T-helper 1 cell treated with Interleukin-12 subunit alpha and Interleukin-12 subunit beta and Interleukin-4 antibody, amounts not matched to agents 30 ng/mL and 1 ng/mL, for 36 hours (primary cell): ENCODE measurements at regions not wholly inside any gene's neighbourhood (a gene's known extent, or its start where the extent isn't known, plus 50 kb on each side); places are given as distances from the start of the nearest gene placed in this dataset.

Source experiments
- intact Hi-C: fragments of 100-400 bp; cut with micrococcal nuclease; formaldehyde crosslinking; loops from one replicate; pipeline ENCODE4 v1.15.1; 2024

- intact Hi-C loops: no loop called here
Observed at GRCh38 chr9:115969096-115969495, 184.5 kb upstream of the PAPPA start.

- intact Hi-C loops: no loop called here
Observed at GRCh38 chr9:115972362-115972761, 181.2 kb upstream of the PAPPA start.

- intact Hi-C loops: no loop called here
Observed at GRCh38 chr9:115972843-115973595, 180.6 kb upstream of the PAPPA start.

GRCh38 chr9:115976781-115977180 lies 176.8 kb upstream of the PAPPA start:
- intact Hi-C loops: no loop called here

DNA sequence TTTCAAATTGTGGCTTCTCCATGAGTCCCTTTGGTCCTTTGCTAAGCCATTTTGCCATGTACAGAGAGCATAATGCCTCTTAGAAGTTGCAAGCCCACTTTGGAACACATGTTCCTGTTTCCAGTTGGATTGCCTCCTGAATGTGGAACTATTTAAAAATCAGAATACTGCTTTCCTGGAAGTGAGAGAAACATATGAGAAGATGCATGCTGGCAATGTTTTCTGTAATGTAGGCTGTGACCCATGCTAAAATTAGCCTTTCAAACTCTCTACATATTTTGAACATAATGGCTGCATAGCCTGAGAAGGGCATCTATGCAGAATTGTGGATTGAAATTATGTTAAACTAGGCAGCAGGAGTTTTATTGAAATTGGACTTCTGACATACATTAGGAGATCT lies 175.5 kb upstream of the PAPPA start:
- intact Hi-C loops: no loop called here

GRCh38 chr9:115978659-115979096 lies 174.9 kb upstream of the PAPPA start:
- intact Hi-C loops: no loop called here

DNA sequence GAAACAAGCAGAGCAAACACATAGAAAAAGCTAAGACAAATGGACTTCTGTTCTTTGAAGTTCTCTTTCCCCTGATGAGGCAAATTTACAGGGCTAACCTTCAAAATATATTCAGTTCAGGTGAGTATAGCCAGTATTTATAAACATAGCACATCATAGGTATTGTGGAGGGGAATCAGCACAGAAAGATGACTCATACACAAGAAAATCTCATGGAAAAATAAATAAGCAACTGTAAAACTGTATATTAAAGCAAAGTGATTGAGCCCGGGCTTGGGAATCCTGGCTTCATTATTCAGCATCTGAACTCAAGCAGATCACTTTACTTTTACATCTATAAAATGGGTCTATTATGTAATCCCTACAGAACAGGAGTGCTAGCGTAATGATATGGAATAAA lies 173.5 kb upstream of the PAPPA start:
- intact Hi-C loops: no loop called here

GRCh38 chr9:115980502-115980901 lies 173.1 kb upstream of the PAPPA start:
- intact Hi-C loops: no loop called here

DNA sequence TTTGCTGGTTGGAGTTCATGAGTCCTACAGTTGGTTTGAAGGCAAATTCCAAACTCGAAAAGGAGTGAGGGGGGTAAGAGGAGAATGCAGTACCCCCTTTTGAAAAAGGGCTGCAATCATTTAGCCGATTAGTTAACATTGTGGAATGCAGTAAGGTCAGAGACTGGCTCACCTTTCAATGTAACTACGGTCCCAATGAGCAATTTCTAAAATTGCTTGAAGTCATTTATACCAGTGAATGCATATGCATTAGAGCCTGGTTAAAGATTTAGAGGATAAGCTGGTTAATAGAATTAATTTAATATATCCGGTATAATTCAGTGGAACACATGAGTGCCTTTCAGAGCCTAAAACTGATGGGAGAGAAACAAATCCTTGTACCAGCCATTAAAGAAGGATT lies 172.6 kb upstream of the PAPPA start:
- intact Hi-C loops: no loop called here

DNA sequence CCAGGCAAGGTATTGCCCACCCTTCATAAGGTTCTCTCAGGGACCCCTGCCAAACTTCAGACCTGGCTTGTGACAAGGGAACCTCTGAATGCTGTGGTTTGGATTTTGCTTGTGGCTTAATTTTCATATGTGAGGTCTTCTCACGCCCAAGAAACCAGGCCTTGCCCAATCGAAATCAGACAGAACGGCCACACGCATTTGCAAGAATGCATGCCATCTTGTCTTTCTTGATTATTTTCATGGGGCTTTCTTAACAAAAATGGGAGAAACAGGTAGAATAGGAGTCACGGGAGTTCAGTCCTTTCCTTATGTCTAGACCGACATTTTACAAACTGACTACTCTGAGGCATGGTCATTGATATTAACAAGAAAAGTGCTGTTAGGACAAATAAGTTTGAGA lies 170.2 kb upstream of the PAPPA start:
- intact Hi-C loops: no loop called here

GRCh38 chr9:115985657-115986056 lies 167.9 kb upstream of the PAPPA start:
- intact Hi-C loops: no loop called here

- intact Hi-C loops: no loop called here
Observed at GRCh38 chr9:115986508-115986907, 167.1 kb upstream of the PAPPA start.

GRCh38 chr9:115988701-115989100 lies 164.9 kb upstream of the PAPPA start:
- intact Hi-C loops: no loop called here

GRCh38 chr9:115989831-115990230 lies 163.8 kb upstream of the PAPPA start:
- intact Hi-C loops: no loop called here

DNA sequence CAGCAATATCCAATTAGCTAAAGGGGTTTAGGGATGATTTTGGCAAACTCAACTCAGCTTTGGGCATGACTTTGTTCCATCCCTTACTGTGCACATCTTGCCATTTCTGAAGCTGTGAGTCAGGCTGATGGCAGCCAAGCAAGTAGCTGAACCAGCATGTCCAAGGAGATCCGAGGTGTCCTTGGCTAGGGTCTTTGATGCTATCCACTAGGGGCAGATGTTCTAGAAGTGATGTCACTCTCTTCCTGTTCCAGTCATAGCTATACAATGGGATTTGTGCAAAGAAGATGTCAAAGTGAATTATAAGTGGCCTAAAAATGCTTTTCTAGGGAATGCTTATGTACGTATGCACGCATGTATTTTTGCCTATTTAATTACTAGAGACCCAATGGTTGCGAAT lies 160.8 kb upstream of the PAPPA start:
- intact Hi-C loops: no loop called here

GRCh38 chr9:115997923-115998322 lies 155.7 kb upstream of the PAPPA start:
- intact Hi-C loops: no loop called here

DNA sequence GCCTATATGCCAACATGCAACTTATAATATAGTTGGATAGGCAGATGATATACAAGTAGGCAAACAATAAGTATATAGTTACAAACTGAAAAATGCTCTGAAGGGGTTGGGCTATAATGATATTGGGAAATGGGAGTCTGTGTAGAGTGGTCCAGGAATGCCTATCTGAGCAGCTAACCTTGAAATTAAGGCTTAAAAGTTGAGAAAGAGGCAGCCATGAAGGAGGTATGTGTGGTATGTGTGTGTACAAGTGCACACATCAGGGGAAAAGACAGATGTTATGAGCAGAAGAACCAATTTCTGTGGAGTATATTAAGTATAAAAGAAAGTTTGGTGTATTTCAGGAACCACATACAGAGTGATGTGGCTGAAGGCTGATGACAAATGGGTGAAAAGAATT lies 154.9 kb upstream of the PAPPA start:
- intact Hi-C loops: no loop called here

DNA sequence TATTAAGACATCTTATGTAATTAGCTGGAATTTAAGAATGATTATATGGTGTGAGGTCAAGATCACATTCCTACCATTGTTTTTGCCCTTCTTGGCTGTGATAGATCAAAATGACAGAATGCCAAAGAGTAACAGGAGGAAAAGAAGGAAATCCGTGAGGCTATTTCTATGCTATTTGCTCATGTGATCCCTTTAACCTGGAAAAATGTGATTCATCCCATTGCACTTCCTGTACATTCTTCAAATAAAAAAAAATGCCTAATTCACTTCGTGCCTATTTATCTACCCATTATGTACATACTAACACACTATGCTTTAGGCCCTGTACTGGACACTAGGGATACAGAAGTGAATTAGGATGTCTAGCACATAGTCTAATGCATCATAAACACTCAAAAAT lies 154.1 kb upstream of the PAPPA start:
- intact Hi-C loops: no loop called here

DNA sequence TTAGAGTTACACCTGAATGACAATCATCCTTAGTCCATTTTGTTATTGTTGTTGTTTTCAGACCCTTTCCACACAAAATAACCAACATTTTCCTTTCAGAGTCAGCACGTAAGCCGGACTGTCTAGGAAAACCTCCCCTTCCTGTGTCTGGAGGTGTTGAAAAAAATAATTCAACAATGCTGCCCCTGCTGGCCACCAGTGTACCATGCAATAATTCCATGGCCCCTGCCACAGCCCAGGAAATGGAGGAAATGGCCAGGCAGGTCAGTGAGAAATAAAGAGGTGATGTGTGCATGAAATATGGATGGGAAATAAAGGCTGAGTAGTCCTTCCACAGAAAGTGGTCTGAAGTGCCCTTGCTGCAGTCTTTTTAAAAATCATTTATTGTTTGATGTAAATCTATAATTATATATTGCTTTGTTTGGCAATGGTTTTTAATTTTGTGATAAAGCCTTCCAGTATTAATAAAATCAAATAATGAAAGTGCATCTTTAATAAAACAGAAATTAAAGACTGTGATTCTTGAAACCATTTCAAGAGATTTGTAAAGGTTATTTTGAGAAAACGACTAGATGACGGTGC lies 152.8 kb upstream of the PAPPA start:
- intact Hi-C loops: no loop called here

DNA sequence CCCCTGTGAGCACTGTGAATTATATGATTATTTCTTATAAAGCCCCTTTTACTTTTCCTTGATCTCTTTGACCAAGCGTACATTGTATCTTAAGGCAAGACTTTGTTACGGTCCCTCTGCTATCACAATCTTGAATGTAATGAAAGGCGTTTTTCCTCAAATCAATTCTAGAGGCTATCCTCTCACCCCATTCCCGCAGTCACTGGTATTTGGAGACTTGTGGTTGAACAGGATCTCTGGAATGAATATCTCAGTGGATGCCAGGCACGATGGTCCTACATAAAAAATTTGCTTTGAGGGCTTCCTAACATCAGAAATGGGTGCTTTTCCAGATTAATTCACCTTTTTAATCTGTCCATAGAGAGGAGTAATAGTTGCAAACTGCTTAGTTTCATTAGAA lies 151.4 kb upstream of the PAPPA start:
- intact Hi-C loops: no loop called here

- intact Hi-C loops: no loop called here
Observed at GRCh38 chr9:116002624-116003023, 151.0 kb upstream of the PAPPA start.

DNA sequence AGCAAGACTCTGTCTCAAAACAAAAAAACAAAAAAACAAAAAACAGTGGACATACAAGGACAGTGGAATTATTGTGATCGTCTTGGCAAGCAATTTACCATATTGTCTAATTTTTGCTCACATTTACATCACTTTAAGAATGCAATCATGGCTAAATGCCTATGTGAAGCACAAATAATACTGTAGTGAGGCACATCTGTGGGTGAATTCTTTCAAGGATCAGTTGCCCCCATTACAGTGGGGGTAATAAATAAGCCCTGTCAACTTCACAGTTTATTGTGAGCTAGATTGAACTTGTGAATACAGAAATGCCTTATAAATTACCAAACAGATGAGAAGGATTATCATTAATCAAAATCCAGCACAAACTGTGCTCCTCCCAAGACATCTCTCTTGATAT lies 150.2 kb upstream of the PAPPA start:
- intact Hi-C loops: no loop called here

DNA sequence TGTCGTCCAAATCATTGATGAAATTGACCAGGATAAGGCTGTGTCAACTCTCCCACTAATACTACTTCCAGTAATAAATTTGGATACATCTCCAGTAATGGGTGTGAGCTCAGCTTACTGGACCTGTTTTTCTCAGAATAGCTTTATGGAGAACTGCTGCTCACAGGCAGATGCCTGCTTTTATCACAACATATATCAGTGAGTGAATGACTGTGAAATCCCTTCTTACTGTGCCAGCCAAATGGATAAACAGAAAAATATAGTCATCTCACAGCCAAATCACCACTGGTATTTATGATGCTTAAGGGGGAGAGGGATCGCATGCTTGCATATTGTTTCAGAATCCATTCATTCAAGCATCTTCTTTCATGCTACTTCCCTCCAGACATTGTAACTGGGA lies 148.4 kb upstream of the PAPPA start:
- intact Hi-C loops: no loop called here
